Erythroblast (primary cell): ENCODE measurements at regions not wholly inside any gene's neighbourhood (a gene's known extent, or its start where the extent isn't known, plus 50 kb on each side); places are given as distances from the start of the nearest gene placed in this dataset.

Experiments
- GATA1 ChIP-seq: IDR thresholded peaks from 2 replicates; pipeline ENCODE4 v1.6.1; 2011; ENCODE audit warnings: low read depth, mild to moderate bottlenecking, control low read depth, low read length, moderate library complexity
- POLR2A ChIP-seq: IDR thresholded peaks from 2 replicates; pipeline ENCODE4 v1.6.1; 2011; ENCODE audit warnings: mild to moderate bottlenecking, low read length

DNA sequence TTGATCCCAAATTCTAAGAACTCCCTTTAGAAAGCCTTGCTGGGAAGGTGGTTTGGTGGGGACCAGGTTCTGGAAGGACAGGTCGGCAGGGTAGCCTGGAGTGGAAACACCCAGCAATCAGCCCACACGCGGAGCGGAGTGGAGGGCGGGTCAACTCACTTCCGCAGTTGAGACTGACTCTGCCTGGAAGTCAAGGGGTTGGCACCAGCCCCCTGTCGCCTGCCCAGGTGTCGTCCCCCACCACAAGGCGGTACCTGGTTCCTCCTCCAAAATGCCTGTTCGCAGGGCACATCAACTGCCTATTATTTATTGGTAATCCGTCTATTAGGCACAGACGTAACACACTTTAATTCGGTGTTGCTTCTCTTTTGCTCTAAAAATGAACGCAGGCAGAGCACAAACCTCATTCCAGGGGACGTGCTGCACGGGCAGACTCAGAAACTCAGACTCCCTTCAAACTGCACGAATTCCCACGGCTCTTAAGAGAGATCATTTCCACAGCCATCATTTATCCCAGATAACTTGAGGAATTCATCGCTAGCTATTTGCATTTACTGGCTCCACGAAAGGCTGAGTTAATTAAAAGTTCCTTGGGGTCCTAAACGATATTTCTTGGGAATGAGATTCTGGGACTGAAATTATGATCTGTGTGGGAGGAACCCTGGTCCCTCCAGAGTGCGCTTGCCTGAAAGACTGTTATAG lies 248.2 kb upstream of the PPP2R2D start:
- no peak for TF ChIP-seq POLR2A
- TF ChIP-seq GATA1, result no peak
